HepG2 (cell line): ENCODE measurements at regions not wholly inside any gene's neighbourhood (a gene's known extent, or its start where the extent isn't known, plus 50 kb on each side); places are given as distances from the start of the nearest gene placed in this dataset.

Source experiments
- ATAC-seq: fragments of 200-7000 bp; cut with Tn5 transposase; 3 replicates; pipeline ENCODE4 v1.9.1; 2020; ENCODE audit warnings: mild to moderate bottlenecking, moderate library complexity
- BruUV-seq: library from RNA; stranded (reverse); fragments of 400-500 nt; replicated peaks from 2 replicates; lab custom pipeline; 2021; lab: Mats Ljungman, UMichigan
- CTCF ChIA-PET: fragments of 300-600 bp; formaldehyde crosslinking; extraction: SDS; loops from one replicate; lab custom pipeline; 2021; ENCODE audit warnings: low total read pairs, inconsistent platforms, low intra/inter-chr PET ratio; lab: Yijun Ruan, JAX
- POLR2A ChIA-PET: fragments of 350-600 bp; sonication (Branson Sonifier 250); formaldehyde crosslinking; loops from one replicate; lab custom pipeline; 2020; ENCODE audit warnings: antibody characterized with exemption, inconsistent platforms; lab: Yijun Ruan, JAX
- DNase-seq: peaks from one replicate; pipeline ENCODE4 v3.0.0-alpha.2; 2015; ENCODE audit warnings: low spot score
- FAIRE-seq: peaks from 3 replicates; lab custom pipeline; 2011; peaks lifted over from hg19 to GRCh38; lab: Jason Lieb, UNC
- H2AFZ ChIP-seq: one replicate; pipeline ENCODE4 v1.6.1; 2011; ENCODE audit warnings: low read length, inconsistent platforms
- H3K27ac ChIP-seq: fragments of 300-600 bp; 3 replicates; pipeline ENCODE4 v1.8.0; 2011; ENCODE audit warnings: mixed run types, mild to moderate bottlenecking, mixed read lengths, low read length, inconsistent platforms; ENCODE audit not compliant: insufficient read depth; ENCODE audit errors: extremely low read length
- H3K27me3 ChIP-seq, 2 experiments: fragments of 200-600 bp in 1 of 2; 2 replicates in 1 of 2; 3 replicates in 1 of 2; pipeline versions ENCODE4 v1.6.0 to v1.8.0; 2011; ENCODE audit warnings: low read length in 2 of 2, mild to moderate bottlenecking in 2 of 2, moderate library complexity in 2 of 2, inconsistent platforms in 1 of 2; ENCODE audit not compliant: insufficient read depth in 2 of 2, control insufficient read depth in 1 of 2
- H3K36me3 ChIP-seq, 2 experiments: fragments of 200-600 bp in 1 of 2; replicated peaks in 1 of 2; 2 replicates in 1 of 2; 3 replicates in 1 of 2; pipeline versions ENCODE4 v1.5.1 to v1.8.0; 2011; ENCODE audit warnings: low read length in 2 of 2, inconsistent platforms in 1 of 2; ENCODE audit not compliant: insufficient read depth in 2 of 2, control insufficient read depth in 1 of 2
- H3K4me1 ChIP-seq: 2 replicates; pipeline ENCODE4 v1.5.1; 2012; ENCODE audit warnings: low read length, inconsistent platforms; ENCODE audit not compliant: insufficient read depth
- H3K4me2 ChIP-seq: 2 replicates; pipeline ENCODE4 v1.6.0; 2011; ENCODE audit warnings: low read depth, low read length, inconsistent platforms
- H3K4me3 ChIP-seq, 3 experiments: fragments of 200-600 bp in 1 of 3; sonication (generic), shearing (Covaris generic) in 1 of 3; replicated peaks in 1 of 3; 2 replicates each; pipeline ENCODE4 v1.5.1; 2011 to 2016; ENCODE audit warnings: low read length in 3 of 3, inconsistent platforms in 2 of 3, low read depth in 2 of 3, mild to moderate bottlenecking in 2 of 3, control low read depth in 1 of 3, mixed read lengths in 1 of 3; ENCODE audit not compliant: insufficient read depth in 1 of 3
- H3K79me2 ChIP-seq: one replicate; pipeline ENCODE4 v1.6.1; 2011; ENCODE audit warnings: low read length, inconsistent platforms; ENCODE audit not compliant: insufficient read depth
- H3K9ac ChIP-seq: 2 replicates; pipeline ENCODE4 v1.6.0; 2011; ENCODE audit warnings: mild to moderate bottlenecking, low read depth, low read length, inconsistent platforms; ENCODE audit not compliant: insufficient read depth
- H3K9me3 ChIP-seq: 2 replicates; pipeline ENCODE4 v1.5.1; 2012; ENCODE audit warnings: mild to moderate bottlenecking, low read length
- H4K20me1 ChIP-seq: 2 replicates; pipeline ENCODE4 v1.6.0; 2011; ENCODE audit warnings: inconsistent platforms, mild to moderate bottlenecking, low read length, moderate library complexity; ENCODE audit not compliant: insufficient read depth
- HNRNPLL ChIP-seq: fragments of 200-400 bp; formaldehyde crosslinking; IDR thresholded peaks from 2 replicates; pipeline ENCODE4 v1.6.1; 2017; ENCODE audit warnings: mild to moderate bottlenecking, low read depth, low read length; ENCODE audit not compliant: poor library complexity, severe bottlenecking
- IKZF4 ChIP-seq: sonication (generic); formaldehyde crosslinking; IDR thresholded peaks from 2 replicates; pipeline ENCODE4 v1.5.1; 2020; ENCODE audit warnings: borderline replicate concordance, mild to moderate bottlenecking, low read depth, missing genetic modification reagents; ENCODE audit errors: not compliant biosample characterization
- KLF16 ChIP-seq, 2 experiments: sonication (generic) in 1 of 2; formaldehyde crosslinking in 1 of 2; IDR thresholded peaks; 2 replicates each; pipeline versions ENCODE4 v1.6.1 to v1.8.0; 2016 to 2023; ENCODE audit warnings: missing genetic modification reagents in 2 of 2, missing compliant biosample characterization in 1 of 2
- POLR2AphosphoS2 ChIP-seq: IDR thresholded peaks from 2 replicates; pipeline ENCODE4 v1.6.1; 2011; ENCODE audit warnings: low read depth, low read length, improper control_type of control experiment
- RCOR2 ChIP-seq: IDR thresholded peaks from 2 replicates; pipeline ENCODE4 v1.6.1; 2016; ENCODE audit warnings: missing biosample characterization, missing genetic modification reagents
- TAF15 ChIP-seq: fragments of 200-400 bp; formaldehyde crosslinking; IDR thresholded peaks from one replicate; pipeline ENCODE4 v1.6.1; 2018; ENCODE audit warnings: mild to moderate bottlenecking, low read depth, low read length; ENCODE audit not compliant: poor library complexity, severe bottlenecking
- TEAD3 ChIP-seq: optimal IDR thresholded peaks from 2 replicates; pipeline ENCODE3; 2016; ENCODE audit warnings: borderline replicate concordance
- YY1 ChIP-seq: IDR thresholded peaks from 2 replicates; pipeline ENCODE4 v1.6.1; 2011; ENCODE audit warnings: low read length, low read depth, moderate library complexity, mild to moderate bottlenecking; ENCODE audit not compliant: insufficient read depth, insufficient replicate concordance
- ZBTB21 ChIP-seq: sonication (generic); formaldehyde crosslinking; IDR thresholded peaks from 2 replicates; pipeline ENCODE4 v1.4.0; 2020; ENCODE audit warnings: missing genetic modification reagents
- ZNF30 ChIP-seq: sonication (generic); formaldehyde crosslinking; IDR thresholded peaks from 2 replicates; pipeline ENCODE4 v1.5.0; 2020; ENCODE audit warnings: mild to moderate bottlenecking, missing genetic modification reagents
- ZNF451 ChIP-seq: sonication (generic); formaldehyde crosslinking; IDR thresholded peaks from 2 replicates; pipeline ENCODE4 v1.5.0; 2020; ENCODE audit warnings: mild to moderate bottlenecking, missing genetic modification reagents
- ZNF709 ChIP-seq: sonication (generic); formaldehyde crosslinking; IDR thresholded peaks from 2 replicates; pipeline ENCODE4 v1.5.0; 2020; ENCODE audit warnings: mild to moderate bottlenecking, missing genetic modification reagents
- ZNF878 ChIP-seq: sonication (generic); formaldehyde crosslinking; IDR thresholded peaks from 2 replicates; pipeline ENCODE4 v1.8.1; 2023; ENCODE audit warnings: mild to moderate bottlenecking, missing genetic modification reagents, moderate library complexity
- WGBS: methylation state at CpG from one replicate; pipeline ENCODE4 v1.1.6; 2017; ENCODE audit warnings: low lambda C conversion rate; 5-methylcytosine and 5-hydroxymethylcytosine counted together
- in situ Hi-C: cut with HindIII; loops from 2 replicates; pipeline ENCODE4 v1.10.0; 2017; ENCODE audit warnings: low pct_unique_long_range_greater_than_20kb; ENCODE audit not compliant: extremely low pct_ligation_motif_present
- intact Hi-C: fragments of 100-400 bp; cut with micrococcal nuclease; formaldehyde crosslinking; loops from one replicate; pipeline ENCODE4 v1.10.0; 2022; ENCODE audit not compliant: unreplicated experiment
- TF ChIP-seq, protein P1 (sequence below): sonication (generic); formaldehyde crosslinking; IDR thresholded peaks from 2 replicates; pipeline ENCODE4 v1.4.0; 2020; ENCODE audit warnings: missing genetic modification reagents, borderline replicate concordance
- TF ChIP-seq, protein P2 (sequence below): sonication (generic); formaldehyde crosslinking; IDR thresholded peaks from 2 replicates; pipeline ENCODE4 v1.4.0; 2020; ENCODE audit warnings: missing genetic modification reagents

DNA sequence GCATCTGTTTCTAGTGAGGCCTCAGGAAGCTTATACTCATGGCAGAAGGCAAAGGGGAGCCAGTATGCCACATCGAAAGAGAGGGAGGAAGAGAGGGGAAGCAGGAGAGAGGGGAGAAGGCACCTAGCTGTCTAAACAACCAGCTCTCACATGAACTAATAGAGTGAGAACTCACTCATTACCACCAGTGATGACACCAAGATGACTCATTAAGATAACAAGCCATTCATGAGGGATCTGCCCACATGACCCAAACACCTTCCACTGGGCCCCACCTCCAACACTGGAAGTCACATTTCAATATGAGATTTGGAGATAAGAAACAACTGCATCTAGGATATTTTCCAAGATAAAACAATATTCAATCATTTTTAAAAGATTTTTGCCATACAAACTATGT is 753.9 kb upstream of the ZEB2 start:
- ATAC-seq (no peak), FAIRE-seq (no peak), DNase-seq (no peak)
- ChIA-PET CTCF (no interaction called here), POLR2A (no interaction called here)
- H3K4me2 ChIP-seq: no peak overlapping the region
- intact Hi-C loops: no loop called here
- WGBS: 0% methylated on average over 1 of the region's 1 CpG
- no peaks in the 10 kb centered on the region for H3K9me3 ChIP-seq
- no peaks in the 10 kb centered on the region for H4K20me1 ChIP-seq
- H3K27ac ChIP-seq: no peak overlapping the region
- no peak overlapping the region for H3K9ac ChIP-seq
- no peaks in the 10 kb centered on the region for H3K36me3 ChIP-seq
- H3K27me3 ChIP-seq: no peaks in the 10 kb centered on the region
- H3K4me3 ChIP-seq: no peak overlapping the region
- BruUV-seq: no TSS peak
- in situ Hi-C loops: no loop called here
- H2AFZ ChIP-seq: no peak overlapping the region
- H3K4me1 ChIP-seq: no peaks in the 10 kb centered on the region
- no peaks in the 10 kb centered on the region for H3K79me2 ChIP-seq
- TF ChIP-seq HNRNPLL (no peak), KLF16 (CRISPR knock-in tag; IDR thresholded peaks at IDR 0.05) (no peak), RCOR2 (CRISPR knock-in tag) (no peak), ZBTB21 (CRISPR knock-in tag) (no peak), ZNF451 (CRISPR knock-in tag) (no peak), YY1 (no peak), TAF15 (no peak), ZNF30 (no peak), ZNF878 (CRISPR knock-in tag) (no peak), IKZF4 (CRISPR knock-in tag) (no peak), POLR2AphosphoS2 (no peak), ZNF709 (CRISPR knock-in tag) (no peak), TEAD3 (CRISPR knock-in tag) (no peak)
- TF ChIP-seq, protein P1, sequence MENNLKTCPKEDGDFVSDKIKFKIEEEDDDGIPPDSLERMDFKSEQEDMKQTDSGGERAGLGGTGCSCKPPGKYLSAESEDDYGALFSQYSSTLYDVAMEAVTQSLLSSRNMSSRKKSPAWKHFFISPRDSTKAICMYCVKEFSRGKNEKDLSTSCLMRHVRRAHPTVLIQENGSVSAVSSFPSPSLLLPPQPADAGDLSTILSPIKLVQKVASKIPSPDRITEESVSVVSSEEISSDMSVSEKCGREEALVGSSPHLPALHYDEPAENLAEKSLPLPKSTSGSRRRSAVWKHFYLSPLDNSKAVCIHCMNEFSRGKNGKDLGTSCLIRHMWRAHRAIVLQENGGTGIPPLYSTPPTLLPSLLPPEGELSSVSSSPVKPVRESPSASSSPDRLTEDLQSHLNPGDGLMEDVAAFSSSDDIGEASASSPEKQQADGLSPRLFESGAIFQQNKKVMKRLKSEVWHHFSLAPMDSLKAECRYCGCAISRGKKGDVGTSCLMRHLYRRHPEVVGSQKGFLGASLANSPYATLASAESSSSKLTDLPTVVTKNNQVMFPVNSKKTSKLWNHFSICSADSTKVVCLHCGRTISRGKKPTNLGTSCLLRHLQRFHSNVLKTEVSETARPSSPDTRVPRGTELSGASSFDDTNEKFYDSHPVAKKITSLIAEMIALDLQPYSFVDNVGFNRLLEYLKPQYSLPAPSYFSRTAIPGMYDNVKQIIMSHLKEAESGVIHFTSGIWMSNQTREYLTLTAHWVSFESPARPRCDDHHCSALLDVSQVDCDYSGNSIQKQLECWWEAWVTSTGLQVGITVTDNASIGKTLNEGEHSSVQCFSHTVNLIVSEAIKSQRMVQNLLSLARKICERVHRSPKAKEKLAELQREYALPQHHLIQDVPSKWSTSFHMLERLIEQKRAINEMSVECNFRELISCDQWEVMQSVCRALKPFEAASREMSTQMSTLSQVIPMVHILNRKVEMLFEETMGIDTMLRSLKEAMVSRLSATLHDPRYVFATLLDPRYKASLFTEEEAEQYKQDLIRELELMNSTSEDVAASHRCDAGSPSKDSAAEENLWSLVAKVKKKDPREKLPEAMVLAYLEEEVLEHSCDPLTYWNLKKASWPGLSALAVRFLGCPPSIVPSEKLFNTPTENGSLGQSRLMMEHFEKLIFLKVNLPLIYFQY (CRISPR knock-in tag): no peak
- TF ChIP-seq, protein P2, sequence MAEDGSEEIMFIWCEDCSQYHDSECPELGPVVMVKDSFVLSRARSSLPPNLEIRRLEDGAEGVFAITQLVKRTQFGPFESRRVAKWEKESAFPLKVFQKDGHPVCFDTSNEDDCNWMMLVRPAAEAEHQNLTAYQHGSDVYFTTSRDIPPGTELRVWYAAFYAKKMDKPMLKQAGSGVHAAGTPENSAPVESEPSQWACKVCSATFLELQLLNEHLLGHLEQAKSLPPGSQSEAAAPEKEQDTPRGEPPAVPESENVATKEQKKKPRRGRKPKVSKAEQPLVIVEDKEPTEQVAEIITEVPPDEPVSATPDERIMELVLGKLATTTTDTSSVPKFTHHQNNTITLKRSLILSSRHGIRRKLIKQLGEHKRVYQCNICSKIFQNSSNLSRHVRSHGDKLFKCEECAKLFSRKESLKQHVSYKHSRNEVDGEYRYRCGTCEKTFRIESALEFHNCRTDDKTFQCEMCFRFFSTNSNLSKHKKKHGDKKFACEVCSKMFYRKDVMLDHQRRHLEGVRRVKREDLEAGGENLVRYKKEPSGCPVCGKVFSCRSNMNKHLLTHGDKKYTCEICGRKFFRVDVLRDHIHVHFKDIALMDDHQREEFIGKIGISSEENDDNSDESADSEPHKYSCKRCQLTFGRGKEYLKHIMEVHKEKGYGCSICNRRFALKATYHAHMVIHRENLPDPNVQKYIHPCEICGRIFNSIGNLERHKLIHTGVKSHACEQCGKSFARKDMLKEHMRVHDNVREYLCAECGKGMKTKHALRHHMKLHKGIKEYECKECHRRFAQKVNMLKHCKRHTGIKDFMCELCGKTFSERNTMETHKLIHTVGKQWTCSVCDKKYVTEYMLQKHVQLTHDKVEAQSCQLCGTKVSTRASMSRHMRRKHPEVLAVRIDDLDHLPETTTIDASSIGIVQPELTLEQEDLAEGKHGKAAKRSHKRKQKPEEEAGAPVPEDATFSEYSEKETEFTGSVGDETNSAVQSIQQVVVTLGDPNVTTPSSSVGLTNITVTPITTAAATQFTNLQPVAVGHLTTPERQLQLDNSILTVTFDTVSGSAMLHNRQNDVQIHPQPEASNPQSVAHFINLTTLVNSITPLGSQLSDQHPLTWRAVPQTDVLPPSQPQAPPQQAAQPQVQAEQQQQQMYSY (CRISPR knock-in tag): no peak
